ENCODE measurements at regions not wholly inside any gene's neighbourhood (a gene's known extent, or its start where the extent isn't known, plus 50 kb on each side); places are given as distances from the start of the nearest gene placed in this dataset.

DNA sequence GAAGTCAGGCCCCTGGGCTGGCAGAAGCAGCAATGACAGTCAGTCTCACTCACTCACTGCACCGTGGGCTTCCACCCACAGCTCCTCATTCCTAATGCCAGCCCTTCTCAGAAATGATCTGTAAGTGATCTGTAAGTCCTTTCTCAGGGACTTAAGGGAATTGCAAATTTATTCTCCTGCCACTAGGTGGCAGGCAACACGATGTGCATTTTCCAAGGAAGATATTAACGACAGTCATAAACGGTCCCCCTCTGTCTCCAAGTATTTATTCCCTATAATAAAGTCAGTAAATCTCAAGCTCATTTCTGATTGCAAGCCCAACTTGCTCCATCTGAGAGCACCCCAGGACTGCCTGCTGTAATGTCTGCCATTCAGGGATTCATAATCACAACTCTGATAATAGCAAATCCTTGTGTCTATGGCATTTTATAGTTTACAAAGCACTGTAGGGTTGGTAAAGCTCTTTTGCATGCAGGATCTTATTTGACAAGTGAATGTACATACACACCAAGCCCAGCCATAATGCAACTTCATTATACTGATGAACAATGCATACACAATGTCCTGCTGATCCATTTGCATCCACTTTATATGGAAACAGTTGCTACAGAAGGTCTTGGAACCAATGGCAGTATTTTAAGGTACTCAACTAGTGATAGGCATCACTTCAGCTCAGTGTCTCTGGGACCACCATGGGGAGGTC, 380.5 kb upstream of the CAMK1G start:
- no peaks in the 10 kb centered on the region for H3K9me3 Mint-ChIP-seq
- TF ChIP-seq CTCF (IDR thresholded peaks at IDR 0.05) = peak; percentile 79
- H3K27ac Mint-ChIP-seq = no peak overlapping the region
- H3K4me1 Mint-ChIP-seq (ENCODE audit: low read depth) = peaks cover 2% of the 10 kb centered on the region
- ATAC-seq (peak; percentile 37), DNase-seq (peak; percentile 6)
- H3K4me3 Mint-ChIP-seq = no peak overlapping the region
- intact Hi-C loops (cut with micrococcal nuclease) = loop anchor here (5.0 to 10.0 kb wide), 3 partner anchors 152 to 548 kb away; no protein-coding TSS in a partner anchor
- H3K36me3 Mint-ChIP-seq (ENCODE audit: low read depth) = no peaks in the 10 kb centered on the region
- ChIA-PET CTCF (interaction anchor here (0.8 to 3.4 kb wide), 15 partner anchors 8 to 364 kb away, joined by 3 to 25 read pairs (median 4); no protein-coding TSS in a partner anchor), POLR2A (no interaction called here)
- H3K27me3 Mint-ChIP-seq = peaks cover 25% of the 10 kb centered on the region

- no peak for DNase-seq
- ChIA-PET POLR2A (no interaction called here), CTCF (interaction anchor here (0.8 to 3.4 kb wide), 15 partner anchors 8 to 363 kb away, joined by 3 to 25 read pairs (median 4); no protein-coding TSS in a partner anchor)
- intact Hi-C loops (cut with micrococcal nuclease) = loop anchor here (5.0 to 10.0 kb wide), 3 partner anchors 151 to 549 kb away; no protein-coding TSS in a partner anchor
- Mint-ChIP-seq H3K4me1 (ENCODE audit: low read depth) (peaks cover 2% of the 10 kb centered on the region), H3K27ac (no peak overlapping the region), H3K36me3 (ENCODE audit: low read depth) (no peaks in the 10 kb centered on the region), H3K27me3 (peaks cover 28% of the 10 kb centered on the region), H3K4me3 (no peak overlapping the region), H3K9me3 (no peaks in the 10 kb centered on the region)
- ATAC-seq = no peak
- no peak for TF ChIP-seq CTCF (IDR thresholded peaks at IDR 0.05)
These were observed 380.0 kb upstream of the CAMK1G start for GRCh38 chr1:209203533-209203895.

DNA sequence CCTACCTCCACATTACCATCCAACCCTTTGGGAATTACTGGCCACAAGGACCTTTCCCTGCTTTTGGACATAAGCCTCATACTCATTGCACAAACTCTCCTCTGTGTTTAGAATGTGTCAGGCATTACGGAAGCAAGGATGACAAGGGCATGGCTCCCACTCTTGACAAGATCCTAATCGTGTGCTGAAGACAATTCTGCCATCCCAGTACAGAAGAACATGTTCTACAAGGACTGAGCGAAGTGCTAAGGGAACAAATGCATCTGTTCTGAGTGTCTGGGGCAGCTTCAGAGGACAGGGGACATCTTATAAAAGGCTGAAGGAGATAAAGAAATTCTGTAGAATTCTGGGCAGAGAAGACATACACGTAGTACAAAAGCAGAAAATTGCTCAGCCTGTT, 378.5 kb upstream of the CAMK1G start:
- H3K4me3 Mint-ChIP-seq = no peak overlapping the region
- no peak overlapping the region for H3K27ac Mint-ChIP-seq
- H3K9me3 Mint-ChIP-seq = no peaks in the 10 kb centered on the region
- POLR2A ChIA-PET = no interaction called here
- intact Hi-C loops (cut with micrococcal nuclease) = loop anchor here (10.0 kb wide), 2 partner anchors 150 to 550 kb away; no protein-coding TSS in a partner anchor
- peaks cover 34% of the 10 kb centered on the region for H3K27me3 Mint-ChIP-seq
- H3K36me3 Mint-ChIP-seq (ENCODE audit: low read depth) = no peaks in the 10 kb centered on the region
- ATAC-seq (no peak), DNase-seq (no peak)
- CTCF ChIA-PET = interaction anchor here (1.0 kb wide), 1 partner anchor 10 kb away, joined by 3 read pairs; no protein-coding TSS in a partner anchor
- peaks cover 2% of the 10 kb centered on the region for H3K4me1 Mint-ChIP-seq (ENCODE audit: low read depth)
- TF ChIP-seq CTCF (IDR thresholded peaks at IDR 0.05) = no peak

- ChIA-PET CTCF (interaction anchor here (0.6 to 1.7 kb wide), 11 partner anchors 13 to 555 kb away, joined by 3 to 10 read pairs (median 4); no protein-coding TSS in a partner anchor), POLR2A (no interaction called here)
- intact Hi-C loops (cut with micrococcal nuclease) = loop anchor here (10.0 kb wide), 2 partner anchors 148 to 552 kb away; no protein-coding TSS in a partner anchor
- H3K4me3 Mint-ChIP-seq = no peak overlapping the region
- H3K4me1 Mint-ChIP-seq (ENCODE audit: low read depth) = peaks cover 2% of the 10 kb centered on the region
- ATAC-seq = no peak
- TF ChIP-seq CTCF (IDR thresholded peaks at IDR 0.05) = no peak
- H3K27me3 Mint-ChIP-seq = peaks cover 36% of the 10 kb centered on the region
- DNase-seq = no peak
- H3K36me3 Mint-ChIP-seq (ENCODE audit: low read depth) = no peaks in the 10 kb centered on the region
- H3K9me3 Mint-ChIP-seq = no peaks in the 10 kb centered on the region
- H3K27ac Mint-ChIP-seq = no peak overlapping the region
These were observed 376.3 kb upstream of the CAMK1G start for GRCh38 chr1:209207126-209207700.
